Colon (tissue), 2 donors: ENCODE measurements at regions not wholly inside any gene's neighbourhood (a gene's known extent, or its start where the extent isn't known, plus 50 kb on each side); places are given as distances from the start of the nearest gene placed in this dataset.

Experiments
- FAIRE-seq: peaks from 2 replicates; lab custom pipeline; 2012; peaks lifted over from hg19 to GRCh38; lab: Jason Lieb, UNC
- donor health status: control.
- donor health status: control.

- no peak for FAIRE-seq
Measured at GRCh38 chr6:3640868-3641267, 110.6 kb downstream of the PXDC1 start.

- FAIRE-seq, result no peak
Measured at GRCh38 chr6:3638662-3639061, 112.9 kb downstream of the PXDC1 start.

- FAIRE-seq, result no peak
Measured at GRCh38 chr6:3636060-3636459, 115.5 kb downstream of the PXDC1 start.

- no peak for FAIRE-seq
Measured at GRCh38 chr6:3635482-3635881, 116.0 kb downstream of the PXDC1 start.

- FAIRE-seq, result no peak
Measured at GRCh38 chr6:3634280-3634816, 117.2 kb downstream of the PXDC1 start.

- FAIRE-seq, result no peak
Measured at GRCh38 chr6:3633711-3634110, 117.8 kb downstream of the PXDC1 start.

GRCh38 chr6:3631877-3632276 is 119.6 kb downstream of the PXDC1 start:
- FAIRE-seq, result no peak

GRCh38 chr6:3631186-3631585 is 120.3 kb downstream of the PXDC1 start:
- FAIRE-seq, result no peak

GRCh38 chr6:3630258-3630835 is 121.2 kb downstream of the PXDC1 start:
- no peak for FAIRE-seq

GRCh38 chr6:3627956-3628835 is 123.3 kb downstream of the PXDC1 start:
- no peak for FAIRE-seq

GRCh38 chr6:3627501-3627900 is 124.0 kb downstream of the PXDC1 start:
- no peak for FAIRE-seq

GRCh38 chr6:3625980-3626563 is 125.4 kb downstream of the PXDC1 start:
- FAIRE-seq, result no peak

GRCh38 chr6:3625149-3625979 is 126.1 kb downstream of the PXDC1 start:
- no peak for FAIRE-seq

- FAIRE-seq, result no peak
Measured at GRCh38 chr6:3624250-3625136, 127.0 kb downstream of the PXDC1 start.

GRCh38 chr6:3623451-3624249 is 127.9 kb downstream of the PXDC1 start:
- no peak for FAIRE-seq

- no peak for FAIRE-seq
Measured at GRCh38 chr6:3621411-3621810, 130.1 kb downstream of the PXDC1 start.

GRCh38 chr6:3620937-3621336 is 130.6 kb downstream of the PXDC1 start:
- FAIRE-seq, result no peak

GRCh38 chr6:3620389-3620788 is 131.1 kb downstream of the PXDC1 start:
- FAIRE-seq, result no peak

- FAIRE-seq, result no peak
Measured at GRCh38 chr6:3619800-3620199, 131.7 kb downstream of the PXDC1 start.

GRCh38 chr6:3619201-3619600 is 132.3 kb downstream of the PXDC1 start:
- no peak for FAIRE-seq
